H1 (cell line): ENCODE measurements at regions not wholly inside any gene's neighbourhood (a gene's known extent, or its start where the extent isn't known, plus 50 kb on each side); places are given as distances from the start of the nearest gene placed in this dataset.
A peak's percentile ranks its signal among the peaks of the same experiment; 100 is the strongest.

ENCODE experiments used
- CTCF ChIA-PET: fragments of 300-600 bp; sonication (Branson Sonifier 250); formaldehyde crosslinking; loops from one replicate; lab custom pipeline; 2021; ENCODE audit not compliant: partially characterized antibody; lab: Charles Lee
- POLR2A ChIA-PET: fragments of 300-600 bp; sonication (Branson Sonifier 250); formaldehyde crosslinking; loops from one replicate; lab custom pipeline; 2021; ENCODE audit warnings: inconsistent platforms; ENCODE audit not compliant: partially characterized antibody; lab: Charles Lee
- DNase-seq, 2 experiments: peaks; one replicate each; pipeline versions ENCODE4 v3.0.0 to v3.0.0-alpha.2; 2010 to 2022; ENCODE audit warnings: low spot score in 2 of 2, low read depth in 1 of 2, mixed read lengths in 1 of 2
- FAIRE-seq: peaks from 2 replicates; lab custom pipeline; 2011; peaks lifted over from hg19 to GRCh38; lab: Jason Lieb, UNC
- H2AFZ ChIP-seq: 2 replicates; pipeline ENCODE4 v1.8.1; 2012; ENCODE audit warnings: low read length, inconsistent platforms
- H2AK5ac ChIP-seq: 2 replicates; pipeline ENCODE4 v1.6.1; 2013; ENCODE audit warnings: low read depth, low read length
- H2BK120ac ChIP-seq: replicated peaks from 2 replicates; pipeline ENCODE3; 2013; ENCODE audit warnings: low read depth, low read length, inconsistent platforms
- H2BK12ac ChIP-seq: 2 replicates; pipeline ENCODE4 v1.6.1; 2013; ENCODE audit warnings: low read depth, low read length
- H2BK15ac ChIP-seq: 2 replicates; pipeline ENCODE4 v1.6.1; 2013; ENCODE audit warnings: low read length
- H2BK20ac ChIP-seq: 2 replicates; pipeline ENCODE4 v1.6.1; 2013; ENCODE audit warnings: low read length
- H2BK5ac ChIP-seq: 2 replicates; pipeline ENCODE4 v1.6.1; 2013; ENCODE audit warnings: low read depth, low read length
- H3K14ac ChIP-seq: 2 replicates; pipeline ENCODE4 v1.6.1; 2013; ENCODE audit warnings: inconsistent platforms; ENCODE audit not compliant: insufficient read length
- H3K18ac ChIP-seq: 2 replicates; pipeline ENCODE4 v1.6.1; 2013; ENCODE audit warnings: low read length; ENCODE audit errors: extremely low read depth
- H3K23ac ChIP-seq: 2 replicates; pipeline ENCODE4 v1.6.1; 2013; ENCODE audit warnings: inconsistent platforms; ENCODE audit not compliant: insufficient read length
- H3K23me2 ChIP-seq: 2 replicates; pipeline ENCODE4 v1.6.1; 2013; ENCODE audit warnings: low read depth, low read length
- H3K27ac ChIP-seq: 2 replicates; pipeline ENCODE4 v1.6.1; 2011; ENCODE audit warnings: low read depth, low read length, inconsistent platforms
- H3K27me3 ChIP-seq, 4 experiments: replicated peaks in 1 of 4; 1 replicate in 1 of 4; 2 replicates in 3 of 4; pipeline versions ENCODE4 v1.6.1 to v1.8.1; 2011 to 2013; ENCODE audit warnings: low read length in 3 of 4, mild to moderate bottlenecking in 3 of 4, inconsistent platforms in 2 of 4, mixed read lengths in 2 of 4, moderate library complexity in 1 of 4; ENCODE audit not compliant: control insufficient read depth in 3 of 4, insufficient read depth in 3 of 4; ENCODE audit errors: extremely low read depth in 1 of 4
- H3K36me3 ChIP-seq, 4 experiments: 2 replicates each; pipeline versions ENCODE4 v1.6.1 to v1.8.1; 2011 to 2013; ENCODE audit warnings: mild to moderate bottlenecking in 4 of 4, low read length in 3 of 4, moderate library complexity in 2 of 4, control low read depth in 1 of 4, inconsistent platforms in 1 of 4; ENCODE audit not compliant: insufficient read depth in 4 of 4, control insufficient read depth in 2 of 4
- H3K4ac ChIP-seq: replicated peaks from 2 replicates; pipeline ENCODE3; 2013; ENCODE audit warnings: low read length, low read depth, mixed read lengths, inconsistent platforms; ENCODE audit not compliant: insufficient read length
- H3K4me1 ChIP-seq, 4 experiments: replicated peaks in 1 of 4; 1 replicate in 1 of 4; 2 replicates in 3 of 4; pipeline versions ENCODE4 v1.6.1 to v1.8.1; 2011 to 2013; ENCODE audit warnings: low read length in 3 of 4, inconsistent platforms in 2 of 4, mixed read lengths in 1 of 4; ENCODE audit not compliant: insufficient read depth in 4 of 4, control insufficient read depth in 3 of 4
- H3K4me2 ChIP-seq, 2 experiments: 2 replicates each; pipeline versions ENCODE4 v1.6.1 to v1.8.1; 2011 to 2013; ENCODE audit warnings: low read depth in 2 of 2, low read length in 2 of 2, control low read depth in 1 of 2, inconsistent platforms in 1 of 2, mild to moderate bottlenecking in 1 of 2; ENCODE audit not compliant: insufficient read depth in 1 of 2
- H3K4me3 ChIP-seq, 4 experiments: fragments of 200-600, 300-600 bp in 1 of 4; sonication (generic), shearing (Covaris generic), sonication (Bioruptor Twin) in 1 of 4; 2 replicates each; pipeline versions ENCODE4 v1.5.1 to v1.8.1; 2011 to 2016; ENCODE audit warnings: low read length in 4 of 4, low read depth in 3 of 4, control low read depth in 2 of 4, inconsistent platforms in 2 of 4, mild to moderate bottlenecking in 2 of 4, mixed read lengths in 1 of 4, moderate library complexity in 1 of 4; ENCODE audit not compliant: insufficient read depth in 2 of 4; ENCODE audit errors: extremely low read depth in 1 of 4
- H3K56ac ChIP-seq: replicated peaks from 2 replicates; pipeline ENCODE3; 2013; ENCODE audit warnings: low read depth, mild to moderate bottlenecking, mixed read lengths, low read length, inconsistent platforms; ENCODE audit not compliant: insufficient read length
- H3K79me1 ChIP-seq: 2 replicates; pipeline ENCODE4 v1.6.1; 2013; ENCODE audit warnings: low read depth, low read length, control low read depth
- H3K79me2 ChIP-seq, 2 experiments: 2 replicates each; pipeline versions ENCODE4 v1.6.1 to v1.8.1; 2012 to 2013; ENCODE audit warnings: low read length in 2 of 2, mild to moderate bottlenecking in 2 of 2, inconsistent platforms in 1 of 2; ENCODE audit not compliant: insufficient read depth in 2 of 2, control insufficient read depth in 1 of 2
- H3K9ac ChIP-seq, 4 experiments: replicated peaks in 1 of 4; 1 replicate in 1 of 4; 2 replicates in 3 of 4; pipeline versions ENCODE4 v1.6.1 to v1.8.1; 2011 to 2013; ENCODE audit warnings: low read depth in 3 of 4, low read length in 3 of 4, control low read depth in 2 of 4, mild to moderate bottlenecking in 2 of 4, moderate library complexity in 2 of 4, inconsistent platforms in 1 of 4; ENCODE audit errors: extremely low read depth in 1 of 4
- H3K9me3 ChIP-seq, 2 experiments: 2 replicates each; pipeline versions ENCODE4 v1.6.1 to v1.8.1; 2012 to 2013; ENCODE audit warnings: mild to moderate bottlenecking in 2 of 2, moderate library complexity in 2 of 2, control low read depth in 1 of 2, inconsistent platforms in 1 of 2, low read depth in 1 of 2, low read length in 1 of 2, mixed read lengths in 1 of 2; ENCODE audit not compliant: insufficient read depth in 2 of 2
- H4K20me1 ChIP-seq, 2 experiments: replicated peaks in 1 of 2; 2 replicates each; pipeline versions ENCODE3 to v1.8.1; 2011 to 2013; ENCODE audit warnings: inconsistent platforms in 2 of 2, low read length in 2 of 2, mild to moderate bottlenecking in 1 of 2; ENCODE audit not compliant: insufficient read depth in 2 of 2, control insufficient read depth in 1 of 2
- H4K5ac ChIP-seq: 2 replicates; pipeline ENCODE4 v1.6.1; 2013; ENCODE audit warnings: low read length, low read depth, mixed read lengths, inconsistent platforms; ENCODE audit not compliant: insufficient read length
- H4K8ac ChIP-seq: 2 replicates; pipeline ENCODE4 v1.8.0; 2013; ENCODE audit warnings: mild to moderate bottlenecking, moderate library complexity, low read length, inconsistent platforms; ENCODE audit not compliant: insufficient read depth; ENCODE audit errors: extremely low read depth
- H4K91ac ChIP-seq: replicated peaks from 2 replicates; pipeline ENCODE3; 2013; ENCODE audit warnings: low read length, mixed read lengths, inconsistent platforms; ENCODE audit not compliant: insufficient read length
- BACH1 ChIP-seq: IDR thresholded peaks from 2 replicates; pipeline ENCODE4 v1.6.1; 2012; ENCODE audit warnings: low read length, improper control_type of control experiment
- GABPA ChIP-seq: IDR thresholded peaks from 2 replicates; pipeline ENCODE4 v1.6.1; 2011; ENCODE audit warnings: mild to moderate bottlenecking, low read length, moderate library complexity, borderline replicate concordance; ENCODE audit not compliant: insufficient read depth
- KDM1A ChIP-seq: fragments of 200-600, 300-600 bp; sonication (generic); IDR thresholded peaks from 2 replicates; pipeline ENCODE4 v1.7.1; 2016; ENCODE audit warnings: mild to moderate bottlenecking, low read length, borderline replicate concordance
- TAF7 ChIP-seq: optimal IDR thresholded peaks from 2 replicates; pipeline ENCODE3; 2011; ENCODE audit warnings: low read depth, mild to moderate bottlenecking, inconsistent platforms, low read length, moderate library complexity, borderline replicate concordance
- TBP ChIP-seq: IDR thresholded peaks from 2 replicates; pipeline ENCODE4 v1.6.1; 2011; ENCODE audit warnings: low read depth, low read length, improper control_type of control experiment
- WGBS, 2 experiments: shearing (Covaris generic) in 1 of 2; methylation state at CpG; one replicate each; pipeline versions ENCODE4 v1.1.6 to v1.1.7; 2013 to 2015; ENCODE audit warnings: low lambda C conversion rate in 2 of 2, mixed read lengths in 2 of 2, inconsistent platforms in 1 of 2, low coverage in 1 of 2, missing lambda C conversion rate in 1 of 2; ENCODE audit not compliant: insufficient replicate concordance in 2 of 2, insufficient coverage in 1 of 2, insufficient read length in 1 of 2; ENCODE audit errors: extremely low coverage in 1 of 2, missing lambda C conversion rate in 1 of 2; 5-methylcytosine and 5-hydroxymethylcytosine counted together

DNA sequence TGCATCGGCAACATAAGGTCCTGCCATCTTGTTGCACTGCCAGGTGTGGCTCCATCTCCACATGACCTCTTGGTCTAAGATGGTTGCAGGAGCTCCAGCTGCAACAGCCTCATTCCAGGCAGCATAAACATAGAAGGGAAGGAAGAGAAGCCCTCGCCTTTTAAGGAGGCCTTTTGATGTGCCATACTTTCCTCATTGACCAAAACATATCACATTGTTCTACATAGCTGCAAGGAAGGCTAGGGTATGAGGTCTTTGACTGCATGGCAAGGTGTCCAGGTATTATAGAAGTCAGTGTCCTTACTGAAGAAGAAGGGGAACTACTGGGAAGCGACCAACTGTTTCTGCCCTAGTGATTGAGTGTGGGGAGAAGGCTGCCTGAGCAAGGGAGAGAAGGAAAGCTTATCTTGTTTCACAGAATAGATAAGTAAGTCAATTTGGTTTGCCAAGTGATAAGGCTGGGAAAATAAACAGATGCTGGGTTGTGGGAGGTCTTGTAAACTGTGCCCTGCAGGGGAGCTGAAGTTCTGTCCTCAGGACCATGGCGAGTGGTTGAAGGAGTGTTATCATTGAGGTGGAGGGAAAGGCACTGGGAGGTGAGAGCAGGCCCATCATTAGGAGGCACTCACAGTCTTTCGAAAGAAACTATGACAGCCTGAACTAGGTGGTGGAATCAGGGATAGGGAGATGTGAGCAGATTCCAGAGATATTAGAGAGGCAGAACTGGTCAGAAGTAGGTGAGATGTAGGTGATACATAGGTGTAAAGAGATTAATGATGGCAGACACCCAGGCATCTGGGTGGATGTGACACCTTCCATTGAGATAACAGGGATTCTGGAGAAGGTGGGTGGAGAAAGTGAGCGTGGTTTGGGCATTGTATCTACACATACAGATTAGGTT lies 93.8 kb upstream of the IGF1R start:
- no peaks in the 10 kb centered on the region for H3K9me3 ChIP-seq
- TF ChIP-seq KDM1A (peak; percentile 32; the same call in 1 of the 2 replicates), BACH1 (no peak), TBP (peak; percentile 47; the same call in 1 of the 2 replicates), TAF7 (peak; percentile 71), GABPA (no peak)
- no peaks in the 10 kb centered on the region for H3K79me2 ChIP-seq
- H2AFZ ChIP-seq: no peak overlapping the region
- no peak overlapping the region for H4K8ac ChIP-seq
- DNase-seq (no peak), FAIRE-seq (no peak)
- no peak overlapping the region for H3K9ac ChIP-seq
- no peak overlapping the region for H3K4ac ChIP-seq
- H3K14ac ChIP-seq: no peak overlapping the region
- CTCF ChIA-PET: interaction anchor here (0.8 to 2.1 kb wide), 7 partner anchors 9 to 206 kb away, joined by 3 to 6 read pairs (median 4); no protein-coding TSS in a partner anchor
- H2BK15ac ChIP-seq: peak overlapping the region; percentile 47; the same call in 1 of the 2 replicates
- no peak overlapping the region for H2BK120ac ChIP-seq
- H3K23me2 ChIP-seq: no peaks in the 10 kb centered on the region; the same call in 1 of the 2 replicates
- no peaks in the 10 kb centered on the region for H3K36me3 ChIP-seq
- no peak overlapping the region for H3K4me3 ChIP-seq
- WGBS, 2 experiments: 84% methylated on average over 6 of the region's 6 CpGs; no CpG with 5 or more reads in 1 of the 2 experiments
- no peaks in the 10 kb centered on the region; a peak in 1 of 7 replicates for H3K27me3 ChIP-seq
- peak overlapping the region; percentile 68; the same call in 1 of the 2 replicates for H2BK12ac ChIP-seq
- no peak overlapping the region for H2BK5ac ChIP-seq
- no peak overlapping the region for H4K5ac ChIP-seq
- POLR2A ChIA-PET: no interaction called here
- no peak overlapping the region for H4K91ac ChIP-seq
- H2AK5ac ChIP-seq: 0 out of 2 replicates have a peak overlapping the region, but pooled peaks have one; percentile 16
- no peak overlapping the region for H3K27ac ChIP-seq
- no peak overlapping the region for H3K56ac ChIP-seq
- H3K23ac ChIP-seq: no peak overlapping the region
- peaks cover 0 to 12% (median 9%) of the 10 kb centered on the region in 4 experiments; a peak in 6 of 7 replicates for H3K4me1 ChIP-seq
- no peak overlapping the region for H3K18ac ChIP-seq
- H3K79me1 ChIP-seq: no peaks in the 10 kb centered on the region
- H4K20me1 ChIP-seq: no peaks in the 10 kb centered on the region
- H3K4me2 ChIP-seq: no peak overlapping the region
- peak overlapping the region; percentile 56; the same call in 1 of the 2 replicates for H2BK20ac ChIP-seq
